HepG2 (cell line): ENCODE measurements at regions not wholly inside any gene's neighbourhood (a gene's known extent, or its start where the extent isn't known, plus 50 kb on each side); places are given as distances from the start of the nearest gene placed in this dataset.
A peak's percentile ranks its signal among the peaks of the same experiment; 100 is the strongest.

Source experiments
- BRD4 ChIP-seq: sonication (generic); formaldehyde crosslinking; IDR thresholded peaks from 2 replicates; pipeline ENCODE4 v1.4.0; 2020; ENCODE audit warnings: missing genetic modification reagents
- DRAP1 ChIP-seq: IDR thresholded peaks from 2 replicates; pipeline ENCODE4 v1.6.1; 2016; ENCODE audit warnings: missing genetic modification reagents, missing compliant biosample characterization
- FLYWCH1 ChIP-seq: sonication (generic); formaldehyde crosslinking; IDR thresholded peaks from 2 replicates; pipeline ENCODE4 v1.8.1; 2023; ENCODE audit warnings: mild to moderate bottlenecking, missing genetic modification reagents
- KDM2A ChIP-seq: sonication (generic); formaldehyde crosslinking; IDR thresholded peaks from 2 replicates; pipeline ENCODE4 v1.4.0; 2020; ENCODE audit warnings: low read depth, missing genetic modification reagents, borderline replicate concordance
- MAFF ChIP-seq: IDR thresholded peaks from 2 replicates; pipeline ENCODE4 v1.6.1; 2011; ENCODE audit warnings: low read depth, low read length, improper control_type of control experiment
- MXI1 ChIP-seq: IDR thresholded peaks from 3 replicates; pipeline ENCODE4 v1.6.1; 2012; ENCODE audit warnings: low read depth, low read length, inconsistent platforms, borderline replicate concordance
- PAWR ChIP-seq: sonication (generic); formaldehyde crosslinking; IDR thresholded peaks from 2 replicates; pipeline ENCODE4 v1.4.0; 2020; ENCODE audit warnings: missing genetic modification reagents, mild to moderate bottlenecking, borderline replicate concordance
- SAP130 ChIP-seq: IDR thresholded peaks from 2 replicates; pipeline ENCODE4 v1.6.1; 2016; ENCODE audit warnings: low read depth
- SMYD3 ChIP-seq: sonication (generic); formaldehyde crosslinking; IDR thresholded peaks from 2 replicates; pipeline ENCODE4 v1.8.1; 2023; ENCODE audit warnings: mild to moderate bottlenecking, missing genetic modification reagents
- ZBTB38 ChIP-seq: sonication (generic); formaldehyde crosslinking; IDR thresholded peaks from 2 replicates; pipeline ENCODE4 v1.5.1; 2020; ENCODE audit warnings: mild to moderate bottlenecking, missing genetic modification reagents
- ZFP82 ChIP-seq: sonication (generic); formaldehyde crosslinking; IDR thresholded peaks from 2 replicates; pipeline ENCODE4 v1.5.1; 2020; ENCODE audit warnings: mild to moderate bottlenecking, missing genetic modification reagents, borderline replicate concordance
- ZFX ChIP-seq: sonication (generic); formaldehyde crosslinking; IDR thresholded peaks from 2 replicates; pipeline ENCODE4 v1.4.0; 2020; ENCODE audit warnings: mild to moderate bottlenecking, low read depth, missing genetic modification reagents, moderate library complexity
- ZNF234 ChIP-seq: sonication (generic); formaldehyde crosslinking; conservative IDR thresholded peaks from 2 replicates; pipeline ENCODE4 v1.5.1; 2020; ENCODE audit warnings: mild to moderate bottlenecking, missing genetic modification reagents
- ZNF260 ChIP-seq: sonication (generic); formaldehyde crosslinking; IDR thresholded peaks from 2 replicates; pipeline ENCODE4 v1.4.0; 2020; ENCODE audit warnings: missing genetic modification reagents, low read depth, mild to moderate bottlenecking, borderline replicate concordance
- ZNF318 ChIP-seq: sonication (generic); formaldehyde crosslinking; IDR thresholded peaks from 2 replicates; pipeline ENCODE4 v1.4.0; 2020; ENCODE audit warnings: mild to moderate bottlenecking, missing genetic modification reagents
- ZNF331 ChIP-seq: sonication (generic); formaldehyde crosslinking; IDR thresholded peaks from 2 replicates; pipeline ENCODE4 v1.4.0; 2020; ENCODE audit warnings: missing genetic modification reagents
- ZNF607 ChIP-seq: sonication (generic); formaldehyde crosslinking; IDR thresholded peaks from 2 replicates; pipeline ENCODE4 v1.5.1; 2020; ENCODE audit warnings: missing genetic modification reagents, mild to moderate bottlenecking, borderline replicate concordance
- ZNF7 ChIP-seq: IDR thresholded peaks from 2 replicates; pipeline ENCODE4 v1.6.1; 2016; ENCODE audit warnings: missing biosample characterization, missing genetic modification reagents
- ZSCAN29 ChIP-seq: sonication (generic); formaldehyde crosslinking; conservative IDR thresholded peaks from 2 replicates; pipeline ENCODE4 v1.4.0; 2020; ENCODE audit warnings: mild to moderate bottlenecking, missing genetic modification reagents
- ZSCAN5A ChIP-seq: sonication (generic); formaldehyde crosslinking; IDR thresholded peaks from 2 replicates; pipeline ENCODE4 v1.8.0; 2022; ENCODE audit warnings: mild to moderate bottlenecking, missing genetic modification reagents, borderline replicate concordance

GRCh38 chr20:50343490-50344179 is 153.0 kb downstream of the CEBPB start (continued):
- no peak for TF ChIP-seq MAFF
- TF ChIP-seq BRD4 (CRISPR knock-in tag), result peak; percentile 54; the same call in 1 of the 2 replicates
- no peak for TF ChIP-seq FLYWCH1 (CRISPR knock-in tag)
- 0 out of 3 replicates have a peak, but pooled peaks have one; percentile 33 for TF ChIP-seq MXI1
- TF ChIP-seq ZNF331, result no peak
- 0 out of 2 replicates have a peak, but pooled peaks have one; percentile 68 for TF ChIP-seq ZNF260 (CRISPR knock-in tag)
- no peak for TF ChIP-seq ZNF7 (CRISPR knock-in tag)
- TF ChIP-seq DRAP1, result no peak
- TF ChIP-seq ZNF607, result no peak
- 0 out of 2 replicates have a peak, but pooled peaks have one; percentile 59 for TF ChIP-seq ZNF318 (CRISPR knock-in tag)
- TF ChIP-seq KDM2A (CRISPR knock-in tag), result no peak
- peak; percentile 52; the same call in 1 of the 2 replicates for TF ChIP-seq ZBTB38 (CRISPR knock-in tag)
- peak; percentile 31; the same call in 1 of the 2 replicates for TF ChIP-seq SAP130 (CRISPR knock-in tag)
- peak; percentile 28; the same call in 1 of the 2 replicates for TF ChIP-seq ZSCAN5A (CRISPR knock-in tag)
- TF ChIP-seq ZFX (CRISPR knock-in tag), result peak; percentile 51
- TF ChIP-seq SMYD3 (CRISPR knock-in tag), result no peak
- TF ChIP-seq PAWR (CRISPR knock-in tag), result no peak
- TF ChIP-seq ZFP82, result no peak
- 0 out of 2 replicates have a peak, but pooled peaks have one; percentile 53 for TF ChIP-seq ZSCAN29 (CRISPR knock-in tag)
- TF ChIP-seq ZNF234 (CRISPR knock-in tag), result no peak
